ENCODE measurements at regions not wholly inside any gene's neighbourhood (a gene's known extent, or its start where the extent isn't known, plus 50 kb on each side); places are given as distances from the start of the nearest gene placed in this dataset.

GRCh38 chr1:25022361-25023189, 92.5 kb upstream of the RUNX3 start:
- TF ChIP-seq POLR2A (IDR thresholded peaks at IDR 0.05; ENCODE audit: low read length) (no peak), GATA1 (IDR thresholded peaks at IDR 0.05; ENCODE audit: low read depth, low read length) (no peak)

GRCh38 chr1:25021591-25022215, 91.6 kb upstream of the RUNX3 start:
- TF ChIP-seq GATA1 (IDR thresholded peaks at IDR 0.05; ENCODE audit: low read depth, low read length), result no peak
- no peak for TF ChIP-seq POLR2A (IDR thresholded peaks at IDR 0.05; ENCODE audit: low read length)
- no peak for DNase-seq

More at GRCh38 chr1:25022361-25023189, 92.5 kb upstream of the RUNX3 start:
- DNase-seq, result no peak

GRCh38 chr1:25020851-25021590, 90.9 kb upstream of the RUNX3 start:
- DNase-seq, result no peak
- TF ChIP-seq GATA1 (IDR thresholded peaks at IDR 0.05; ENCODE audit: low read depth, low read length) (no peak), POLR2A (IDR thresholded peaks at IDR 0.05; ENCODE audit: low read length) (no peak)

- DNase-seq, result no peak
These were observed 90.2 kb upstream of the RUNX3 start for GRCh38 chr1:25020173-25020845.

GRCh38 chr1:25019337-25020172, 89.5 kb upstream of the RUNX3 start:
- TF ChIP-seq GATA1 (IDR thresholded peaks at IDR 0.05; ENCODE audit: low read depth, low read length) (no peak), POLR2A (IDR thresholded peaks at IDR 0.05; ENCODE audit: low read length) (no peak)
- no peak for DNase-seq

More at GRCh38 chr1:25020173-25020845, 90.2 kb upstream of the RUNX3 start:
- TF ChIP-seq POLR2A (IDR thresholded peaks at IDR 0.05; ENCODE audit: low read length) (no peak), GATA1 (IDR thresholded peaks at IDR 0.05; ENCODE audit: low read depth, low read length) (no peak)

GRCh38 chr1:25018943-25019336, 88.9 kb upstream of the RUNX3 start:
- no peak for DNase-seq
- TF ChIP-seq GATA1 (IDR thresholded peaks at IDR 0.05; ENCODE audit: low read depth, low read length), result no peak
- no peak for TF ChIP-seq POLR2A (IDR thresholded peaks at IDR 0.05; ENCODE audit: low read length)

GRCh38 chr1:25018110-25018735, 88.1 kb upstream of the RUNX3 start:
- TF ChIP-seq POLR2A (IDR thresholded peaks at IDR 0.05; ENCODE audit: low read length) (no peak), GATA1 (IDR thresholded peaks at IDR 0.05; ENCODE audit: low read depth, low read length) (no peak)

GRCh38 chr1:25017436-25018109, 87.5 kb upstream of the RUNX3 start:
- no peak for DNase-seq
- TF ChIP-seq POLR2A (IDR thresholded peaks at IDR 0.05; ENCODE audit: low read length) (no peak), GATA1 (IDR thresholded peaks at IDR 0.05; ENCODE audit: low read depth, low read length) (no peak)

More at GRCh38 chr1:25018110-25018735, 88.1 kb upstream of the RUNX3 start:
- DNase-seq, result no peak

- no peak for TF ChIP-seq GATA1 (IDR thresholded peaks at IDR 0.05; ENCODE audit: low read depth, low read length)
- no peak for TF ChIP-seq POLR2A (IDR thresholded peaks at IDR 0.05; ENCODE audit: low read length)
- DNase-seq, result no peak
These were observed 83.2 kb upstream of the RUNX3 start for GRCh38 chr1:25012966-25013962.

- no peak for DNase-seq
- no peak for TF ChIP-seq GATA1 (IDR thresholded peaks at IDR 0.05; ENCODE audit: low read depth, low read length)
- TF ChIP-seq POLR2A (IDR thresholded peaks at IDR 0.05; ENCODE audit: low read length), result no peak
These were observed 82.0 kb upstream of the RUNX3 start for GRCh38 chr1:25011943-25012638.
